Upper lobe of left lung (tissue), 6 donors: ENCODE measurements at regions not wholly inside any gene's neighbourhood (a gene's known extent, or its start where the extent isn't known, plus 50 kb on each side); places are given as distances from the start of the nearest gene placed in this dataset.

Experiments used
- ATAC-seq, 2 donors: fragments of 200-7000 bp; cut with Tn5 transposase; one replicate each; pipeline ENCODE4 v1.9.1; 2022; ENCODE audit warnings: mild to moderate bottlenecking in 2 of 2, moderate library complexity in 2 of 2; ENCODE audit not compliant: low FRiP score in 2 of 2
- DNase-seq, 2 donors: peaks; one replicate each; pipeline ENCODE4 v3.0.0-alpha.2; 2019 to 2020
- H3K27ac ChIP-seq, 4 donors: fragments of 200-600 bp; sonication (generic); one replicate each; pipeline ENCODE4 v1.5.1; 2016 to 2019
- H3K27me3 ChIP-seq, 4 donors: fragments of 200-600 bp; sonication (generic); one replicate each; pipeline ENCODE4 v1.5.1; 2017 to 2019
- H3K36me3 ChIP-seq, 4 donors: fragments of 200-600 bp; sonication (generic); one replicate each; pipeline ENCODE4 v1.5.1; 2016 to 2019
- H3K4me1 ChIP-seq, 4 donors: fragments of 200-600 bp; sonication (generic); one replicate each; pipeline ENCODE4 v1.5.1; 2018 to 2019
- H3K4me3 ChIP-seq, 4 donors: fragments of 200-600 bp; sonication (generic); one replicate each; pipeline ENCODE4 v1.5.1; 2017 to 2019; ENCODE audit warnings: mild to moderate bottlenecking in 2 of 4, moderate library complexity in 1 of 4
- H3K9me3 ChIP-seq, 4 donors: fragments of 200-600 bp; sonication (generic); one replicate each; pipeline ENCODE4 v1.5.1; 2018 to 2019
- CTCF ChIP-seq, 6 experiments: fragments of 450-650 bp in 4 of 6; fragments of 200-600 bp in 2 of 6; sonication (generic) in 2 of 6; IDR thresholded peaks; one replicate each; pipeline ENCODE4 v1.5.1; 2016 to 2019; ENCODE audit warnings: antibody characterized with exemption in 6 of 6
- EP300 ChIP-seq, 4 donors: sonication (generic); formaldehyde crosslinking; IDR thresholded peaks; one replicate each; pipeline ENCODE4 v1.5.1; 2017; ENCODE audit warnings: antibody characterized with exemption in 4 of 4, control low read depth in 2 of 4
- POLR2A ChIP-seq, 4 donors: fragments of 450-650 bp; IDR thresholded peaks; one replicate each; pipeline ENCODE4 v1.5.1; 2016 to 2017; ENCODE audit warnings: antibody characterized with exemption in 4 of 4, mild to moderate bottlenecking in 2 of 4
- POLR2AphosphoS5 ChIP-seq, 2 donors: sonication (generic); formaldehyde crosslinking; IDR thresholded peaks; one replicate each; pipeline ENCODE4 v1.5.1; 2017; ENCODE audit warnings: antibody characterized with exemption in 2 of 2
- WGBS, 2 donors: methylation state at CpG; one replicate each; pipeline ENCODE4 v1.1.5; 2017 to 2018; 5-methylcytosine and 5-hydroxymethylcytosine counted together
- donor health status: DM: no; HTN: no; CAD: no; lungs with moderate emphysema.
- donor health status: DM: no; HTN: yes; CAD: no; lungs with severe emphysema.

DNA sequence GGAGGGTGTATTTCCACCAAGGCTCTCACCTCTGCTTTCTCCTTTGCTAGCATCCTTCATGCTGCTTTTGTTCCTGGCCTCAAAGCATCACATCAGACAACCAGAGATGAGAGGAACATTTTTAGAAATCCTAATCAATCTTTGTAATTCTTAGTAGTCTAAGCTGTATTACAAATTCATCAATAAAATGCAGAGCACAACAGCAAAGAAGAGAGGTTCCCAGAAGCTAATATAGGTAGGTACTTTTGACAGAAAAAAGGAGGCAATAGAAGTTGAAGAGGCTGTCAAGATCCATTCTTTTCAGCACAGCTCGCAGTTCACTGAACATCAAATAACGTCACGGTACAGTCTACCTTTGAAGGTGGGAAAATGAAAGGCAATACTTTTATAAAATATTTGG, 265.2 kb upstream of the SYT1 start:
- Histone ChIP-seq H3K27ac (no peak overlapping the region), H3K4me1 (no peaks in the 10 kb centered on the region), H3K9me3 (peaks cover 0 to 5% (median 1%) of the 10 kb centered on the region in 4 donors), H3K36me3 (no peaks in the 10 kb centered on the region), H3K4me3 (no peak overlapping the region), H3K27me3 (no peaks in the 10 kb centered on the region)
- WGBS, 2 donors, result 51 to 78% methylated on average over 3 of the region's 3 CpGs
- TF ChIP-seq POLR2AphosphoS5 (IDR thresholded peaks at IDR 0.05) (no peak), CTCF (IDR thresholded peaks at IDR 0.05) (no peak), POLR2A (IDR thresholded peaks at IDR 0.05) (no peak), EP300 (IDR thresholded peaks at IDR 0.05) (no peak)
- no peak for DNase-seq
- no peak for ATAC-seq

- Histone ChIP-seq H3K9me3 (peaks cover 0 to 5% (median 1%) of the 10 kb centered on the region in 4 donors), H3K27me3 (no peaks in the 10 kb centered on the region), H3K4me1 (no peaks in the 10 kb centered on the region), H3K27ac (no peak overlapping the region), H3K36me3 (no peaks in the 10 kb centered on the region), H3K4me3 (no peak overlapping the region)
- 93 to 100% methylated on average over 1 of the region's 1 CpG for WGBS, 2 donors
- ATAC-seq, result no peak
- no peak for TF ChIP-seq EP300 (IDR thresholded peaks at IDR 0.05)
- TF ChIP-seq POLR2AphosphoS5 (IDR thresholded peaks at IDR 0.05), result no peak
- TF ChIP-seq CTCF (IDR thresholded peaks at IDR 0.05), result no peak
- TF ChIP-seq POLR2A (IDR thresholded peaks at IDR 0.05), result no peak
- no peak for DNase-seq
Observed at GRCh38 chr12:78600541-78600940, 264.0 kb upstream of the SYT1 start.

- DNase-seq (no peak), ATAC-seq (no peak)
- Histone ChIP-seq H3K4me1 (no peaks in the 10 kb centered on the region), H3K9me3 (no peaks in the 10 kb centered on the region), H3K27me3 (no peaks in the 10 kb centered on the region), H3K27ac (no peak overlapping the region), H3K36me3 (no peaks in the 10 kb centered on the region), H3K4me3 (no peak overlapping the region)
- no peak for TF ChIP-seq POLR2A (IDR thresholded peaks at IDR 0.05)
Observed at GRCh38 chr12:78611504-78611903, 253.1 kb upstream of the SYT1 start.

- ATAC-seq (no peak), DNase-seq (no peak)
- H3K36me3 ChIP-seq, result no peaks in the 10 kb centered on the region
- H3K4me3 ChIP-seq, result no peak overlapping the region
- WGBS, 2 donors, result 76 to 96% methylated on average over 2 of the region's 2 CpGs
- H3K27ac ChIP-seq, result no peak overlapping the region
- no peaks in the 10 kb centered on the region for H3K27me3 ChIP-seq
- TF ChIP-seq EP300 (IDR thresholded peaks at IDR 0.05) (no peak), POLR2A (IDR thresholded peaks at IDR 0.05) (no peak), POLR2AphosphoS5 (IDR thresholded peaks at IDR 0.05) (no peak), CTCF (IDR thresholded peaks at IDR 0.05) (no peak)
- no peaks in the 10 kb centered on the region for H3K4me1 ChIP-seq
- H3K9me3 ChIP-seq, result no peaks in the 10 kb centered on the region
Observed at GRCh38 chr12:78612190-78612589, 252.4 kb upstream of the SYT1 start.

- TF ChIP-seq CTCF (IDR thresholded peaks at IDR 0.05) (no peak), POLR2A (IDR thresholded peaks at IDR 0.05) (no peak), POLR2AphosphoS5 (IDR thresholded peaks at IDR 0.05) (no peak), EP300 (IDR thresholded peaks at IDR 0.05) (no peak)
- 77 to 82% methylated on average over 2 of the region's 2 CpGs for WGBS, 2 donors
- Histone ChIP-seq H3K4me1 (no peaks in the 10 kb centered on the region), H3K27ac (no peak overlapping the region), H3K4me3 (no peak overlapping the region), H3K36me3 (no peaks in the 10 kb centered on the region), H3K27me3 (no peaks in the 10 kb centered on the region), H3K9me3 (no peaks in the 10 kb centered on the region)
- no peak for DNase-seq
- no peak for ATAC-seq
Observed at GRCh38 chr12:78617683-78618082, 246.9 kb upstream of the SYT1 start.
